GM12864 (cell line): ENCODE measurements at regions not wholly inside any gene's neighbourhood (a gene's known extent, or its start where the extent isn't known, plus 50 kb on each side); places are given as distances from the start of the nearest gene placed in this dataset.

Experiments
- DNase-seq: peaks from one replicate; pipeline ENCODE4 v3.0.0-alpha.2; 2011; ENCODE audit warnings: low read depth
- H3K4me3 ChIP-seq: 2 replicates; pipeline ENCODE4 v1.5.1; 2011; ENCODE audit warnings: mild to moderate bottlenecking, low read depth, low read length, control low read depth
- CTCF ChIP-seq: IDR thresholded peaks from 2 replicates; pipeline ENCODE4 v1.5.1; 2011; ENCODE audit warnings: low read depth, mild to moderate bottlenecking, moderate library complexity, low read length, control low read depth, inconsistent platforms; ENCODE audit errors: missing control alignments

GRCh38 chr12:24229031-24229700 is 279.7 kb upstream of the SOX5 start:
- no peak for DNase-seq
- TF ChIP-seq CTCF = no peak
- H3K4me3 ChIP-seq = no peak overlapping the region

GRCh38 chr12:24228371-24228770 is 278.9 kb upstream of the SOX5 start:
- no peak for DNase-seq
- no peak overlapping the region for H3K4me3 ChIP-seq
- no peak for TF ChIP-seq CTCF

- no peak for DNase-seq
- H3K4me3 ChIP-seq = no peak overlapping the region
- no peak for TF ChIP-seq CTCF
Observed at GRCh38 chr12:24227551-24227950, 278.1 kb upstream of the SOX5 start.

GRCh38 chr12:24226745-24227350 is 277.4 kb upstream of the SOX5 start:
- no peak overlapping the region for H3K4me3 ChIP-seq
- DNase-seq = no peak
- TF ChIP-seq CTCF = no peak

GRCh38 chr12:24224401-24224800 is 274.9 kb upstream of the SOX5 start:
- TF ChIP-seq CTCF = no peak
- DNase-seq = no peak
- H3K4me3 ChIP-seq = no peak overlapping the region

GRCh38 chr12:24223926-24224325 is 274.5 kb upstream of the SOX5 start:
- no peak for TF ChIP-seq CTCF
- H3K4me3 ChIP-seq = no peak overlapping the region
- no peak for DNase-seq

GRCh38 chr12:24222968-24223367 is 273.5 kb upstream of the SOX5 start:
- no peak for DNase-seq
- no peak for TF ChIP-seq CTCF
- H3K4me3 ChIP-seq = no peak overlapping the region
